Activated CD8-positive, alpha-beta memory T cell treated with anti-CD3 and anti-CD28 coated beads, Interleukin-2, amount 50 U/mL, for 24 hours (primary cell): ENCODE measurements at regions not wholly inside any gene's neighbourhood (a gene's known extent, or its start where the extent isn't known, plus 50 kb on each side); places are given as distances from the start of the nearest gene placed in this dataset.

Source experiments
- DNase-seq: peaks from one replicate; pipeline ENCODE4 v3.0.0-alpha.2; 2020; ENCODE audit errors: extremely low read depth

- DNase-seq, result no peak
Observed at GRCh38 chr19:30743702-30744101, 371.5 kb downstream of the ZNF536 start.

- DNase-seq, result no peak
Observed at GRCh38 chr19:30743011-30743410, 370.8 kb downstream of the ZNF536 start.

DNA sequence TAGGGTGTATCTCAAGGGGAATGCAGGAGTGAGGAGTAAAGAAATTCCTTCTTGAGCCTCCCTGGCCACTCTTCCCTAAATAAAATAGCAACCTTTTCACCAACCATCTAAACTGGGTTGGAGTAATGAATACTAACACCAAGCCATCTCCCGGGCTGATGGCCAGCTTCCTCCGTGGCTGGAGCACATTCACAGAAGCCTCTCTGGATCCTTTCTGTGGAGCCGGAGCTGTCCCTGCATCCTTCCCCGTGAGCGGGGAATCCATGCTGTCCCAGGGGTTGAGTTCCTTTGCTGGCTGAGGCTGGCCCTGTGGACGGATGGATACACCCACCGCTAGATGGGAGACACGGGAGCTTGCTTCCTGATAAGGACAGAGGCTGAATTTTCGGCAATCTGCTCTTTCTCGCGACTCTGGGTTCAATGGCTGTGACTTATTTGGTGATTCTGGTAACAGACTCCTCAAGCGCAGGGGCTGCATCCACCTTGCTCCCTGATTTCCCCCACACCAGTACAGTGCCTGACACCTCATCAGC, 370.3 kb downstream of the ZNF536 start:
- no peak for DNase-seq

DNA sequence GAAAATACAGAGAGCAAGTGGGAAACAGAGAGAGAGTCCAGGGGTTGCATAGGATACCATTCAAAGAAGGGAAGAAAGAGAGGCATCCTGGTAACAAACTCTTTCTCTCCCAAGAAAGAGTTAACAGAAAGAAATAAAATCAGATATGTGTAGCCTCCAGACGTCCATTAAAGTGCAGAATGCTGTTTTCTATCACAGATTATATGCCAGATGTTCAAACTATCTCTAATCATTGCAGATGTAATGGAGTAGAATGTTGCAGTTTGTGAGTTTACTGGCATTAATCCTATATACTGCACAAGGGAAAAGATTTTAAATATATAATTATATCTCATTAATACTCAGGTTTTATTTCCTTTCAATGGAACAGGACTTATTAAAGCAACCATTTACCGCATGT, 369.4 kb downstream of the ZNF536 start:
- DNase-seq, result no peak

GRCh38 chr19:30739394-30739793, 367.2 kb downstream of the ZNF536 start:
- DNase-seq, result no peak

DNA sequence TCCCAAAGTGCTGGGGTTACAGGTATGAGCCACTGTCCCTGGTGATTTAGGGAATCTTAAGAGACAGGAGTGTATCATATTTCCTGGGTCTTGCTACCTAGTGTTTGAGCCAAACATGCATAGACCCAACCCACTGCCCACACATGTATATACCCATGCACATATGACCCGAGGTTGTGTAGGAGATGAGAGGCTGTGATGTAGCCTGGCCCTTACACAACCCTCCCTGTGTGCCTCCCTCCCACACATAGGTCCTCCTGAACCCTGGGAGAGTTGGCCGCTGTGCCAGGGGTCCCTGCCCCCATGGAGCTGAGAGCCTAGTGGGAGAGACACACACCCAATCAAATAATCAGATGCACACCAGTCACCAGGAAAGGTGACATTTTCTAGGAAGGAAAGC, 365.9 kb downstream of the ZNF536 start:
- DNase-seq, result no peak

DNA sequence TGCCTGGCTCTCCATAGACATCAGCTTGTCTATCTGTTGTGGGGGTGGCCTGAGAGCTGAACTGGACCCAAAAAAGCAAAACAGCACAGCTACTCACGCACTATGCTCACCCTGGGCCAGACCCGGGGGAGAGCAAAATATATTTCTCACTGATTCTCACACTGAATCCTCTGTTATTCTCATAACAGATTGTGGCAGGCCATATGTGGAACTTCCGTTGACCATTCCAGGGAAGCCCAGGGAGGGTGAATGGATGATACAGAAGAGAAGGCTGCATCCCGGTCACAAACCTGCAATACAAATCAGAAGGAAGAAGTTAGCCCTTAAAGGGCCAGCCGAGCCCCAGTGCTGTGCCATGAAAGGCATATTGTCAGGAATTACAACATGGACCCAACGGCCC, 362.5 kb downstream of the ZNF536 start:
- DNase-seq, result no peak

DNA sequence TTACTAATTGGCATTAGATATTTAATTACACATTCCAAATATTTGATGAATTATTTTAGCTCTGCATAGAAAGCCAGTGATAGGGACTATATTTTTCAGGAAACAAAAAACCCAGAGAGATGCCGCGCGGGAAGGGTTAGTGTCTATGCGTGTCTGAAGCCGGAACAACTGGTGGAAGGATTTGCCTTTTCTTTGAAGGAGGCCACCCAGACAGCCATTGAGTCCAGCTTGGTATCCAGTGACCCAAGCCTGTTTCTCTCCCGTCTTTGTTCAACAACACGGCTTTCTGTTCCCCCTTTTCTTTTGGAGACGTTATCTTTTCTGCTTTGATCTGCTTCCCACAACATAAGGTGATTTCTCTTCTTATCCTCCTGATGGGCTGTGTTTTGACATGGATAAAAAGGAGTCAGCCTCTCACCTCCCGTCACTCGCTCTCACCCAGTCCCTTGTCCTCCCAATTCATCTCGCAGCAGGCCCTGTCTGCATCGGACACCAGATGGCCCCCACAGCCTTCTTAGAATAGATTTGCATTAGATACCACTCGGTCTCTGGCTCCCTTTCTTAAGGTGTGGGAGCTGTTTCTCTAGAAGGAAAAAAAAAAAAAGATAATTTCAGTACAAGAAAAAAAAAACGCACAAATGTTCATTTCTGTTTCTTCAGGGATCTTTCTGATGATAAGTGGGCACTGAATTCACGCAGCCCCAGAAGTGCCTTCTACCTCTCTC, 361.8 kb downstream of the ZNF536 start:
- no peak for DNase-seq

DNA sequence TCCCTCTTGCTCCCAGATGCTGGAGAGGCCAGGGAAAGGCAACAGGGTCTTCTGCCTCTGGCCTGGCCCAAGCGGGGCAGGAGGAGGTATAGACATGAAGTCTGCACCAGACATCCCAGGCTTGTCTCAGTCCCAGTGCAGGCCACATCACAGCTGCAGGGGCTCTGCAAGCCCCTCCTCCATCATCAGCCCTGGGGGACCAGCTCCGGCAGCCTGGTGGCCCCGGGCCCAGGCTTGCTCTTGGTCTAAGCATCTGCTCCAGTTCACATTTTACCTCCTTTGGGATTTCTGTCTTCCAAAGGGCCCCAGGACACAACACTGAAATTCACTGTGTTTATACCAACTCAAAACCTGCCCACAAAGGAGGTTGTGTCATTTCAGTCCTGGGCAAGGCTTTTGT, 359.4 kb downstream of the ZNF536 start:
- DNase-seq, result no peak

DNA sequence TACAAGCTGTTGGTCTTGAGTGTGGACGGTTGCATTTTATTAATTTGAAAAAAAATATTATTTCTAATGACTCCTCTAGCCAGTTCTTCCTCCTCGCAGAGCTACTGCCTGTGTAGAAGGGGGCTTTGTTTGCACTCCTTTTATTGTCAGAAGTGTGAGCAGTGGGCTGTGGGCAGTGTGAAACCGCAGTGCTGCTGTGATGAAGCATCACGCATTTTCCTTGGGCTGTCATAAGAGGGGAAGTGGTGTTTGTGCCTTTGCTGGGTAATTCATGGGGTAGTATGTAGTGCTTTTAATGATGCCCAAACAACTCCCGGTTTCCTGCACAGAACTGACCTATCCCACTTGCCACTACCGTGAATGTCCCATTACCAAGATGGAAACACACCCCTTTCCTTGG, 357.3 kb downstream of the ZNF536 start:
- DNase-seq, result no peak

- no peak for DNase-seq
Observed at GRCh38 chr19:30722761-30723160, 350.6 kb downstream of the ZNF536 start.

DNA sequence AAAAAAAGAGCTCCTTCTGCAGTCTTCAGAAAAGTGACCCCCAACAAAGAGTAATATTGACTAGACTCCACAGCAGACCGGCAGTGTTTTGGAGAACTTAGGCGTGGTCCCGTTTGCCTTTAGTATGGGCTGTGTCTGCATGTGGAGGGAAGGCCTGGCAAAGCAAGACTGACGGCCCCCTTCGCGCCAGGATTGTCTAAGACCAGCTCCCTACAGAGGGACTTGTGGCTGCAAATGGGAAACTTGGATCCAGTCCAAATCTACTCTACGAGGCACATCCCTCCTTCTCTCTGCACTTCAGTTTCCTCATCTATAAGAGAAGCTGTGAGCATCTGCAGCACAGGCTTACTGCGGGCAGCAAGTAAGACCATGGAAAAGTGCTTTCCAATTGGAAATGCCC, 350.0 kb downstream of the ZNF536 start:
- no peak for DNase-seq

DNA sequence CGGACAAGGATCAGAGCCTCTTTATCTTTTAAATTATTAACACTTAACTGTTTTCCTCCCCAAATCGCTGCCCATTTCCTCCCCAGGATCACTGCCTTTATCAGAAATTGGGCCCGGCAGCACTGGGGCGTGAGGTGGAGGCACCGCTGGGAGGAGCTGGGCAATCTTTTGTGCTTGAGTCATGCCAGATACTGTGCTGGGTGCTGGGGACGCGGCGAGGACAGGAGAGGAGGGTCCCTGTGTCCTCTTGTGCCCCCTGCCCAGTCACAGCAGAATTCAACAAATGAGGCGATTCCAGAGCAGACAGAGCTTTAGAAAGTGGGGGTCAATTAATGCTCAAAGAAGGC, 347.8 kb downstream of the ZNF536 start:
- DNase-seq, result no peak

- no peak for DNase-seq
Observed at GRCh38 chr19:30719189-30719998, 347.2 kb downstream of the ZNF536 start.

GRCh38 chr19:30718707-30719106, 346.5 kb downstream of the ZNF536 start:
- DNase-seq, result no peak

- DNase-seq, result no peak
Observed at GRCh38 chr19:30718014-30718413, 345.8 kb downstream of the ZNF536 start.

DNA sequence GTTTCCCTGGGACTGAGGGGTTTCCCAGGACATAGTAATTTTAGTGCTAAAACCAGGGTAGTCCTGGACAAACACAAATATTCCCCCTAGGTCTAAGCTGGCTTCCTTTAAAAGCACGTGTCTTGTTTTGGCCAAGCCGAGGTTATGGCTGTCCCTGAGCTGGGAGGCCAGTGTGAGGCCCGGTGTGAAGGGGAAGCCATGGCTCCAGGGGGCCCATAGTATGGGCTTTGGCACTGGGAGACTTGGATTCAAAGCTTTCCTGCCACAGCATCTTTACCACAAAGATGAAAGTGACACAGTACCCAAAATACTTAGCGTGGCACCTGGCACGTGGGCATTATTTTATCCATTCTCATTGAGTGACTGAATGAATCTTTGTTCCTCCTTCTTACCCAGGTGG, 345.2 kb downstream of the ZNF536 start:
- no peak for DNase-seq

- DNase-seq, result no peak
Observed at GRCh38 chr19:30712431-30713337, 340.5 kb downstream of the ZNF536 start.

DNA sequence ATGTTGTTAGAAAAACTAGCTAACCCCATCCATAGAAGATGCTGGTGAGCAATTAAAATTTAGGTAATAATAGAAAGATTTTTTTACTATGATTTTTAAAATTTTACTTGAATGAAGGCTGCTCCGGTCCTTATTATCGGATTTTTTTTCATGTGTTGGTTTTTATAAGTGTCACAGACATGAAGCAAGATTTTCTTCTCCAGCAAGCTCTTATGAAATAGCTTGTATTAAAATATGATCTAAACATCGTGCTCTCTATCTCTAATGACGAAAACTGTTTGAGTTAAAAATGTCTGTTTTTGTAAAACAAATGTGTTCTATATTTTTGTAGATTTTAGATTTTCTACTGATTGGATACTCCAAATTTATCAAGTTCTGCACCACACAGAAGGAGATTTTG, 339.6 kb downstream of the ZNF536 start:
- DNase-seq, result no peak

- DNase-seq, result no peak
Observed at GRCh38 chr19:30711296-30711695, 339.1 kb downstream of the ZNF536 start.

DNA sequence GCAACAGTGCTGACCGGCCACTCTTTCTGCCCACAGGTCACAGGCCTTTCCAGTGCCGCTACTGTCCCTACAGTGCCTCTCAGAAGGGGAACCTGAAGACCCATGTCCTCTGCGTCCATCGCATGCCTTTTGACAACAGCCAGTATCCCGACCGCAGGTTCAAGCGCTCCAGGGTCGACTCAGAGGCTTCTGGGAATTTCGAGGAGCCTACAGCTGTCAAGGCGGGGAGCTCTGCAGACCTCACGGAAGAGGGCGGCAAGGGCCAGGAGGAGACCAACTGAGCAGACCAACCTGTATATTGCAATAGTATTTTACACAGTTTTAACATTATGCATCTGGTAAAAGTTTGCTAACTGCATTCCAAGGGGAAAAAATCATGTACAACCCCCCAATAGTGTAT, 338.5 kb downstream of the ZNF536 start:
- DNase-seq, result no peak
